ENCODE measurements at regions not wholly inside any gene's neighbourhood (a gene's known extent, or its start where the extent isn't known, plus 50 kb on each side); places are given as distances from the start of the nearest gene placed in this dataset.

- no peak for TF ChIP-seq TCF7 (IDR thresholded peaks at IDR 0.05; ENCODE audit: borderline replicate concordance)
- TF ChIP-seq CTCF (IDR thresholded peaks at IDR 0.05 in 2 of 3, conservative IDR thresholded peaks at IDR 0.05 in 1 of 3; ENCODE audit: control insufficient read depth in 2 of 3, extremely low read depth in 1 of 3, insufficient read depth in 1 of 3, low read depth in 3 of 3, low read length in 3 of 3): no peak
- TF ChIP-seq RAD21 (IDR thresholded peaks at IDR 0.05; ENCODE audit: insufficient read depth, low read depth, low read length): no peak
- TF ChIP-seq MXI1 (IDR thresholded peaks at IDR 0.05; ENCODE audit: low read depth, low read length): no peak
- TF ChIP-seq ZZZ3 (IDR thresholded peaks at IDR 0.05; ENCODE audit: control insufficient read depth, insufficient read length, low read depth): no peak
- TF ChIP-seq EZH2 (IDR thresholded peaks at IDR 0.05; ENCODE audit: borderline replicate concordance, control insufficient read depth, low read depth, low read length): no peak
- no peak for TF ChIP-seq CEBPB (IDR thresholded peaks at IDR 0.05; ENCODE audit: borderline replicate concordance in 1 of 2, low read depth in 2 of 2, low read length in 2 of 2)
- no peak for TF ChIP-seq STAT1 (conservative IDR thresholded peaks at IDR 0.05)
- no peak for TF ChIP-seq TARDBP (IDR thresholded peaks at IDR 0.05; ENCODE audit: borderline replicate concordance)
- no peak for TF ChIP-seq BCL11A (IDR thresholded peaks at IDR 0.05; ENCODE audit: low read depth, low read length)
- no peak for TF ChIP-seq MAX (IDR thresholded peaks at IDR 0.05; ENCODE audit: low read depth, low read length)
- TF ChIP-seq RCOR1 (conservative IDR thresholded peaks at IDR 0.05; ENCODE audit: low read depth, low read length): no peak
- TF ChIP-seq POLR2A (IDR thresholded peaks at IDR 0.05; ENCODE audit: low read depth, low read length): no peak
- TF ChIP-seq BHLHE40 (IDR thresholded peaks at IDR 0.05; ENCODE audit: borderline replicate concordance in 1 of 2, low read depth in 2 of 2, low read length in 1 of 2): no peak
Observed at GRCh38 chr4:127049526-127049925, 583.2 kb upstream of the INTU start.
